Ovary (tissue), 3 donors: ENCODE measurements at regions not wholly inside any gene's neighbourhood (a gene's known extent, or its start where the extent isn't known, plus 50 kb on each side); places are given as distances from the start of the nearest gene placed in this dataset.

ENCODE experiments used
- EP300 ChIP-seq: sonication (generic); formaldehyde crosslinking; IDR thresholded peaks from one replicate; pipeline ENCODE4 v1.6.1; 2017; ENCODE audit warnings: antibody characterized with exemption
- POLR2A ChIP-seq: fragments of 450-650 bp; IDR thresholded peaks from one replicate; pipeline ENCODE4 v1.6.1; 2017; ENCODE audit warnings: antibody characterized with exemption, mild to moderate bottlenecking, moderate library complexity
- TF ChIP-seq, protein P1 (sequence below), 3 donors: fragments of 450-650 bp in 2 of 3; fragments of 200-600 bp in 1 of 3; IDR thresholded peaks; one replicate each; pipeline versions ENCODE4 v1.5.1 to v1.8.0; 2016 to 2022; ENCODE audit warnings: antibody characterized with exemption in 3 of 3, mild to moderate bottlenecking in 1 of 3
- donor health status: DM: no; HTN: no; CAD: no.

DNA sequence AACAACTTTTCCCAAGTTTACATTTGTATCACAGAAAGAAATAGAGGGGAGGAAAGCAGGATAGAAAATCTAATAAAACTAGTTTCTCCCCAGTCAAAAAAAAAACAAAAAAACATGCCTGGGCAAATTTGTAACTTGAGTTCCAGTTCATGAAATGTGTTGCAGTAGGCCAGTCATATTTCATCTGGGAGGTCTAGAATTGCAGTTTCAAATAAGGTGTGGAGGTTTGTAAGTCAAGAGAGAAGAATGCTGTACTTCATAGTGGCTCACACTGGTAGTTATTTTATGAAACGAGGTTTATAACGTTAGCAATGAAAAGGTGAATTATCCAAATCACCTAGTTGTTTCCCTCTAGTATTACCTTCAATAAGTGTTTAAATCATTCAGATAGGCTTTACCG lies 1313.9 kb upstream of the SLC39A10 start:
- TF ChIP-seq EP300 (no peak), POLR2A (no peak)
- TF ChIP-seq, protein P1, sequence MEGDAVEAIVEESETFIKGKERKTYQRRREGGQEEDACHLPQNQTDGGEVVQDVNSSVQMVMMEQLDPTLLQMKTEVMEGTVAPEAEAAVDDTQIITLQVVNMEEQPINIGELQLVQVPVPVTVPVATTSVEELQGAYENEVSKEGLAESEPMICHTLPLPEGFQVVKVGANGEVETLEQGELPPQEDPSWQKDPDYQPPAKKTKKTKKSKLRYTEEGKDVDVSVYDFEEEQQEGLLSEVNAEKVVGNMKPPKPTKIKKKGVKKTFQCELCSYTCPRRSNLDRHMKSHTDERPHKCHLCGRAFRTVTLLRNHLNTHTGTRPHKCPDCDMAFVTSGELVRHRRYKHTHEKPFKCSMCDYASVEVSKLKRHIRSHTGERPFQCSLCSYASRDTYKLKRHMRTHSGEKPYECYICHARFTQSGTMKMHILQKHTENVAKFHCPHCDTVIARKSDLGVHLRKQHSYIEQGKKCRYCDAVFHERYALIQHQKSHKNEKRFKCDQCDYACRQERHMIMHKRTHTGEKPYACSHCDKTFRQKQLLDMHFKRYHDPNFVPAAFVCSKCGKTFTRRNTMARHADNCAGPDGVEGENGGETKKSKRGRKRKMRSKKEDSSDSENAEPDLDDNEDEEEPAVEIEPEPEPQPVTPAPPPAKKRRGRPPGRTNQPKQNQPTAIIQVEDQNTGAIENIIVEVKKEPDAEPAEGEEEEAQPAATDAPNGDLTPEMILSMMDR (IDR thresholded peaks at IDR 0.05) = no peak
